Heart right ventricle (tissue), 16 donors: ENCODE measurements at regions not wholly inside any gene's neighbourhood (a gene's known extent, or its start where the extent isn't known, plus 50 kb on each side); places are given as distances from the start of the nearest gene placed in this dataset.

Source experiments
- ATAC-seq, 8 donors: fragments of 200-7000 bp; cut with Tn5 transposase; one replicate each; pipeline ENCODE4 v1.9.1; 2020; ENCODE audit warnings: mild to moderate bottlenecking in 8 of 8, moderate library complexity in 8 of 8, moderate number of reproducible peaks in 1 of 8
- DNase-seq, 2 donors: peaks; one replicate each; pipeline ENCODE4 v3.0.0-alpha.2; 2020
- H3K27ac ChIP-seq, 10 donors: fragments of 200-600 bp; sonication (generic) in 2 of 10; one replicate each; pipeline versions ENCODE4 v1.5.0 to v1.8.0; 2020 to 2022; ENCODE audit warnings: mild to moderate bottlenecking in 3 of 10
- H3K27me3 ChIP-seq, 7 donors: fragments of 200-600 bp; one replicate each; pipeline ENCODE4 v1.8.0; 2021 to 2022; ENCODE audit warnings: mild to moderate bottlenecking in 2 of 7
- H3K36me3 ChIP-seq, 9 donors: fragments of 200-600 bp; sonication (generic) in 1 of 9; one replicate each; pipeline versions ENCODE4 v1.5.0 to v1.8.0; 2020 to 2022; ENCODE audit warnings: mild to moderate bottlenecking in 2 of 9
- H3K4me1 ChIP-seq, 9 donors: fragments of 200-600 bp; sonication (generic) in 1 of 9; one replicate each; pipeline versions ENCODE4 v1.5.0 to v1.8.0; 2020 to 2022; ENCODE audit warnings: mild to moderate bottlenecking in 4 of 9
- H3K4me3 ChIP-seq, 10 donors: fragments of 200-600 bp; sonication (generic) in 2 of 10; one replicate each; pipeline versions ENCODE4 v1.5.0 to v1.8.0; 2020 to 2022; ENCODE audit warnings: mild to moderate bottlenecking in 7 of 10, moderate library complexity in 2 of 10
- H3K9me3 ChIP-seq, 11 donors: fragments of 200-600 bp in 10 of 11; sonication (generic) in 2 of 11; one replicate each; pipeline versions ENCODE4 v1.5.0 to v1.8.0; 2013 to 2022; ENCODE audit warnings: mild to moderate bottlenecking in 2 of 11, control low read depth in 1 of 11, moderate library complexity in 1 of 11
- WGBS, 2 donors: extraction: QIAGEN DNeasy Blood & Tissue Kit; methylation state at CpG; one replicate each; pipeline ENCODE4 v1.1.7; 2013; ENCODE audit warnings: inconsistent platforms in 1 of 2; 5-methylcytosine and 5-hydroxymethylcytosine counted together
- intact Hi-C, 10 donors: fragments of 100-400 bp; cut with DNase I; formaldehyde crosslinking; loops; one replicate each; pipeline versions ENCODE4 v1.11.1 to v1.14.2; 2022
- TF ChIP-seq, protein P1 (sequence below), 9 donors: fragments of 200-600 bp; sonication (generic) in 2 of 9; IDR thresholded peaks; one replicate each; pipeline versions ENCODE4 v1.5.0 to v1.8.0; 2021 to 2022; ENCODE audit warnings: antibody characterized with exemption in 9 of 9, mild to moderate bottlenecking in 5 of 9, moderate library complexity in 1 of 9
- donor health status: Arrhythmogenic right ventricular cardiomyopathy.
- donor health status: ischemic (EF 13 %, LVEDD 7.1; RV severe dilation, severe dysfunction).
- donor health status: healthy with polysubstance abuse.
- donor health status: DM: no; HTN: yes; CAD: no.
- donor health status: DM: no; HTN: no; CAD: no.
- donor health status: ischemic (EF 25% LVEDD 6.9; RV normal size, moderate dysfunction).
- donor health status: ischemic (EF 25% LVEDD 5.7; RV mildly dilated, moderate dysfunction).
- donor health status: healthy.
- donor health status: DM: yes; HTN: yes; CAD: no.
- donor health status: Ischemic cardiomyopathy.
- donor health status: ischemic (EF 35%, LVEDD 5.7; RV mildly dilated, moderate dysfunction).
- donor health status: nonischemic (EF 11% LVEDD 7.7; RV severe dilation, severe dysfunction).
- donor health status: DM: yes; HTN: yes; CAD: no.
- donor health status: PGD.
- donor health status: ischemic (EF 29% LVEDD 5.4; RV normal size, mild dysfunction).
- donor health status: nonischemic (EF 23%, LVEDD 6.1; RV moderate dilation, normal function).

DNA sequence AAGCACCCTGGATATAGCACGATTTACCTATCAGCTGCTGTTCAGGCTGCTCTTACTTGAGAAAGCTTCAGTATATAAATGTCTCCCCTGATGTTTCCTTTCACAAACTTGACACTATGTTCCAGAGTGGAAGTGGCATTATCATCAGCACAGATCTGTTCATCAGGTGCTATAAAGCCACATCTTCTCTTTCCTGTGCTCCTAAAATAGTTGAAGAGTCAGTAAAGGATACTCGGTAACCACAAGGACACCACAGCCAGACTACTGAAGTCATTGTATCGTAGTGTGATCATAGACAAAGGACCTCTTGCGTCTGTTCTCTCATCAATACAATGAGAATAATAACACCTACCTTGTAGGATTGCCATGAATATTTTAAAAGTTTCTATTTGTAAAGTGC is 841.0 kb upstream of the CELF4 start:
- WGBS, 2 donors: 76 to 77% methylated on average over 4 of the region's 4 CpGs
- Histone ChIP-seq H3K36me3 (no peaks in the 10 kb centered on the region), H3K9me3 (peaks cover 0 to 22% (median 0%) of the 10 kb centered on the region in 11 donors), H3K4me1 (no peaks in the 10 kb centered on the region), H3K4me3 (no peak overlapping the region), H3K27ac (no peak overlapping the region), H3K27me3 (no peaks in the 10 kb centered on the region)
- intact Hi-C loops: no loop called here
- TF ChIP-seq, protein P1, sequence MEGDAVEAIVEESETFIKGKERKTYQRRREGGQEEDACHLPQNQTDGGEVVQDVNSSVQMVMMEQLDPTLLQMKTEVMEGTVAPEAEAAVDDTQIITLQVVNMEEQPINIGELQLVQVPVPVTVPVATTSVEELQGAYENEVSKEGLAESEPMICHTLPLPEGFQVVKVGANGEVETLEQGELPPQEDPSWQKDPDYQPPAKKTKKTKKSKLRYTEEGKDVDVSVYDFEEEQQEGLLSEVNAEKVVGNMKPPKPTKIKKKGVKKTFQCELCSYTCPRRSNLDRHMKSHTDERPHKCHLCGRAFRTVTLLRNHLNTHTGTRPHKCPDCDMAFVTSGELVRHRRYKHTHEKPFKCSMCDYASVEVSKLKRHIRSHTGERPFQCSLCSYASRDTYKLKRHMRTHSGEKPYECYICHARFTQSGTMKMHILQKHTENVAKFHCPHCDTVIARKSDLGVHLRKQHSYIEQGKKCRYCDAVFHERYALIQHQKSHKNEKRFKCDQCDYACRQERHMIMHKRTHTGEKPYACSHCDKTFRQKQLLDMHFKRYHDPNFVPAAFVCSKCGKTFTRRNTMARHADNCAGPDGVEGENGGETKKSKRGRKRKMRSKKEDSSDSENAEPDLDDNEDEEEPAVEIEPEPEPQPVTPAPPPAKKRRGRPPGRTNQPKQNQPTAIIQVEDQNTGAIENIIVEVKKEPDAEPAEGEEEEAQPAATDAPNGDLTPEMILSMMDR (IDR thresholded peaks at IDR 0.05): no peak
- no peak for ATAC-seq
- no peak for DNase-seq

DNA sequence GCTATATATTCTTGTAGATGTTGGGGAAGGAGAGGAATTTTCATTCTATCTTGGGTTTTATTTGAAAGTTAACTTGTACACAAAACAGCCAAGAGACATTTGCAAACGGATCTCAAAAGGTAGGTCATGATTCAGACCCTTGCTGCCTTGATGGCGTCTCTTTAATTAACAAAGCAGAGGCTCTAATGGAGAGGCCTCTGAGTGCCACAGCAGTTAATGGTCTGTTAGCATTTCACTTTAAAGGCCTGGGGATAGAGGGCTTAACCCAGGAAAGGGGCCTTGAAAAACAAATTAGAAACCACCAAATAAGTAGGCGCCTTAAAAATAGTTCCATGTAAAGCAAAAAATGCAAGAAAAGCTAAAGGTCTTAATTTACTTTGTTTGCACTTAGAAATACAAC is 836.9 kb upstream of the CELF4 start:
- whole genome bisulfite sequencing, 2 donors: 54 to 61% methylated on average over 3 of the region's 3 CpGs
- Histone ChIP-seq H3K9me3 (peaks cover 0 to 11% (median 0%) of the 10 kb centered on the region in 11 donors), H3K36me3 (no peaks in the 10 kb centered on the region), H3K27ac (no peak overlapping the region), H3K4me1 (no peaks in the 10 kb centered on the region), H3K4me3 (no peak overlapping the region), H3K27me3 (no peaks in the 10 kb centered on the region)
- DNase-seq: no peak
- TF ChIP-seq, protein P1 (IDR thresholded peaks at IDR 0.05): no peak
- ATAC-seq: no peak
- intact Hi-C loops: no loop called here

DNA sequence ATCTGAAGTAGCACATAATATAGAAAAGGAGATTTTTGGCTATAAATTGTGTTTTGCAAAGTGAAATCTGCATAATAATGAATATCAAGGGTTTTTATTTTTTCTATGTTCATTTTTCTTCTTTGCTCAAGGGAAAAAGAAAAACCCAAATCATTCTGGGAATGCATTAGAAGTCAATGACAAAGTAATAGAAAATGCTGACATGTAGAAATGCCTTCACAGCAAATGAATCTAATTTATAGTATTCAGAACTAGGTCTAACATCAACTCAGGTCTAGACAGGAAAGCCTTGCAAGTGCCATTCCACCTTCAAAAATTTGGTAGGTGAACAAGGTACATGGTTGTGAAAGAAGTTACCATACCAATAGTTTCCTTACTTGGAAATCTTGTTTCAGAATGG is 831.5 kb upstream of the CELF4 start:
- H3K36me3 ChIP-seq: no peaks in the 10 kb centered on the region

DNA sequence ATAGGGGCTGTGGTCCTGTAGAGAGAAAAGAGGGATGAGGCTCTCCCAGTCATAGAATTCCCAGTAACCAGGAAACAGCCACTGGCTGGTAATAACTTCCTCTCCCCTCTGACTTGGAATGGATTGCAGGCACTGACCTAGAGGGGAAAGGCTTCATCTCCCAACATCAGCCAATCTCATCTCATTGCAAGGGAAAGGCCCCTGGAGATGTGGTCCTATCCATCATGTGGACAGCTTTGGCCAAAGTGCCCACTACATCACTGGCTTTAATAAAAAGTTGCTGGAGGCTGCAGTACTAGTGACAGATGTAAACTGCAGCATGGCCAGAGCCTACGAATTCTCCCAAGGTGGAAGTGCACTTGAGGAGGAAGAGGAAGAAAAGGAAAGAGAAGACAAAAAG is 820.5 kb upstream of the CELF4 start:
- TF ChIP-seq, protein P1 (IDR thresholded peaks at IDR 0.05): no peak
- H3K27ac ChIP-seq: no peak overlapping the region
- H3K4me3 ChIP-seq: no peak overlapping the region
- ATAC-seq (no peak), DNase-seq (no peak)
- WGBS, 2 donors: 68 to 78% methylated on average over 1 of the region's 1 CpG
- H3K4me1 ChIP-seq: no peaks in the 10 kb centered on the region
- no peaks in the 10 kb centered on the region for H3K27me3 ChIP-seq
- intact Hi-C loops: no loop called here
- no peaks in the 10 kb centered on the region for H3K36me3 ChIP-seq
- no peaks in the 10 kb centered on the region for H3K9me3 ChIP-seq

More for the DNA sequence above, 831.5 kb upstream of the CELF4 start:
- H3K9me3 ChIP-seq: no peaks in the 10 kb centered on the region
- ATAC-seq (no peak), DNase-seq (no peak)
- H3K27me3 ChIP-seq: no peaks in the 10 kb centered on the region
- no peak overlapping the region for H3K27ac ChIP-seq
- intact Hi-C loops: no loop called here
- TF ChIP-seq, protein P1 (IDR thresholded peaks at IDR 0.05): no peak
- H3K4me3 ChIP-seq: no peak overlapping the region
- H3K4me1 ChIP-seq: no peaks in the 10 kb centered on the region
